Islet precursor cell (in vitro differentiated cells): ENCODE measurements at regions not wholly inside any gene's neighbourhood (a gene's known extent, or its start where the extent isn't known, plus 50 kb on each side); places are given as distances from the start of the nearest gene placed in this dataset.
A peak's percentile ranks its signal among the peaks of the same experiment; 100 is the strongest.
"Not testable (repeated sequence)": the region's sequence is repeated elsewhere in the genome, so short reads cannot be mapped to it uniquely, and the experiment has no call there.

ENCODE experiments used
- DNase-seq: peaks from one replicate; pipeline ENCODE4 v3.0.0-alpha.2; 2018

- DNase-seq, result no peak
Measured at GRCh38 chr17:72175787-72176515, 55.1 kb downstream of the SOX9 start.

GRCh38 chr17:72176516-72176851, 55.7 kb downstream of the SOX9 start:
- no peak for DNase-seq

GRCh38 chr17:72176951-72177660, 56.3 kb downstream of the SOX9 start:
- no peak for DNase-seq

- DNase-seq, result no peak
Measured at GRCh38 chr17:72177738-72178137, 56.9 kb downstream of the SOX9 start.

- no peak for DNase-seq
Measured at GRCh38 chr17:72182371-72182873, 61.6 kb downstream of the SOX9 start.

GRCh38 chr17:72183194-72183685, 62.4 kb downstream of the SOX9 start:
- DNase-seq, result no peak

GRCh38 chr17:72184805-72185204, 64.0 kb downstream of the SOX9 start:
- no peak for DNase-seq

GRCh38 chr17:72185564-72185963, 64.7 kb downstream of the SOX9 start:
- DNase-seq, result no peak

- no peak for DNase-seq
Measured at GRCh38 chr17:72187556-72187955, 66.7 kb downstream of the SOX9 start.

- DNase-seq, result no peak
Measured at GRCh38 chr17:72188801-72189200, 68.0 kb downstream of the SOX9 start.

- DNase-seq, result no peak
Measured at GRCh38 chr17:72189768-72190593, 69.2 kb downstream of the SOX9 start.

- no peak for DNase-seq
Measured at GRCh38 chr17:72191356-72191755, 70.5 kb downstream of the SOX9 start.

GRCh38 chr17:72191921-72192799, 71.3 kb downstream of the SOX9 start:
- peak; percentile 81 for DNase-seq

- DNase-seq, result no peak
Measured at GRCh38 chr17:72192800-72193192, 72.0 kb downstream of the SOX9 start.

GRCh38 chr17:72193391-72194106, 72.7 kb downstream of the SOX9 start:
- DNase-seq, result no peak

- not testable (repeated sequence) for DNase-seq
Measured at GRCh38 chr17:72194107-72194440, 73.3 kb downstream of the SOX9 start.

- no peak for DNase-seq
Measured at GRCh38 chr17:72199256-72199655, 78.4 kb downstream of the SOX9 start.

GRCh38 chr17:72204742-72205141, 83.9 kb downstream of the SOX9 start:
- DNase-seq, result no peak

GRCh38 chr17:72205357-72205756, 84.5 kb downstream of the SOX9 start:
- no peak for DNase-seq

- no peak for DNase-seq
Measured at GRCh38 chr17:72205822-72206221, 85.0 kb downstream of the SOX9 start.

GRCh38 chr17:72206376-72206775, 85.6 kb downstream of the SOX9 start:
- no peak for DNase-seq

GRCh38 chr17:72208832-72209231, 88.0 kb downstream of the SOX9 start:
- DNase-seq, result no peak
